Liver (tissue), 3 donors: ENCODE measurements at regions not wholly inside any gene's neighbourhood (a gene's known extent, or its start where the extent isn't known, plus 50 kb on each side); places are given as distances from the start of the nearest gene placed in this dataset.
"Not testable (repeated sequence)": the region's sequence is repeated elsewhere in the genome, so short reads cannot be mapped to it uniquely, and the experiment has no call there.

Experiments used
- JUND ChIP-seq, 2 donors: IDR thresholded peaks; 2 replicates each; pipeline ENCODE4 v1.6.1; 2016; ENCODE audit warnings: antibody characterized with exemption in 2 of 2
- TF ChIP-seq, protein P1 (sequence below): fragments of 150-350 bp; IDR thresholded peaks from 2 replicates; pipeline ENCODE4 v1.5.1; 2017; ENCODE audit warnings: improper control_type of control experiment, low read depth, low read length; ENCODE audit not compliant: missing input control
- TF ChIP-seq, protein P2 (sequence below): IDR thresholded peaks from 2 replicates; pipeline ENCODE4 v1.6.1; 2016; ENCODE audit warnings: antibody characterized with exemption
- donor health status: healthy.
- donor health status: healthy.

DNA sequence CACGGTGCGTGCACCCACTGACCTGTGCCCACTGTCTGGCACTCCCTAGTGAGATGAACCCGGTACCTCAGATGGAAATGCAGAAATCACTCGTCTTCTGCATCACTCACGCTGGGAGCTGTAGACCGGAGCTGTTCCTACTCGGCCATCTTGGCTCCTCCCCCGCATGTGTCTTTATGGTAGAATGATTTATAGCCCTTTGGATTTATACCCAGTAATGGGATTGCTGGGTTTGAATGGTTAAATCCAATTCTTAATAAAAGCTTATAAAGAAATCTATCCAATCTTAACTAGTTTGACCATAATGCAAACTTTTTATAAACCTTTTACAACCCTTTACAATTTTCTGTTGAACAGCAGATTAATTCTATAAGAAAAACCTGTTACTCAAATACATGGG, 59.0 kb downstream of the SCGB2B2 start:
- TF ChIP-seq, protein P1, sequence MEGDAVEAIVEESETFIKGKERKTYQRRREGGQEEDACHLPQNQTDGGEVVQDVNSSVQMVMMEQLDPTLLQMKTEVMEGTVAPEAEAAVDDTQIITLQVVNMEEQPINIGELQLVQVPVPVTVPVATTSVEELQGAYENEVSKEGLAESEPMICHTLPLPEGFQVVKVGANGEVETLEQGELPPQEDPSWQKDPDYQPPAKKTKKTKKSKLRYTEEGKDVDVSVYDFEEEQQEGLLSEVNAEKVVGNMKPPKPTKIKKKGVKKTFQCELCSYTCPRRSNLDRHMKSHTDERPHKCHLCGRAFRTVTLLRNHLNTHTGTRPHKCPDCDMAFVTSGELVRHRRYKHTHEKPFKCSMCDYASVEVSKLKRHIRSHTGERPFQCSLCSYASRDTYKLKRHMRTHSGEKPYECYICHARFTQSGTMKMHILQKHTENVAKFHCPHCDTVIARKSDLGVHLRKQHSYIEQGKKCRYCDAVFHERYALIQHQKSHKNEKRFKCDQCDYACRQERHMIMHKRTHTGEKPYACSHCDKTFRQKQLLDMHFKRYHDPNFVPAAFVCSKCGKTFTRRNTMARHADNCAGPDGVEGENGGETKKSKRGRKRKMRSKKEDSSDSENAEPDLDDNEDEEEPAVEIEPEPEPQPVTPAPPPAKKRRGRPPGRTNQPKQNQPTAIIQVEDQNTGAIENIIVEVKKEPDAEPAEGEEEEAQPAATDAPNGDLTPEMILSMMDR: not testable (repeated sequence)
- TF ChIP-seq, protein P2, sequence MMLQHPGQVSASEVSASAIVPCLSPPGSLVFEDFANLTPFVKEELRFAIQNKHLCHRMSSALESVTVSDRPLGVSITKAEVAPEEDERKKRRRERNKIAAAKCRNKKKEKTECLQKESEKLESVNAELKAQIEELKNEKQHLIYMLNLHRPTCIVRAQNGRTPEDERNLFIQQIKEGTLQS: not testable (repeated sequence)
- not testable (repeated sequence) for TF ChIP-seq JUND (IDR thresholded peaks at IDR 0.05)
